ENCODE measurements at regions not wholly inside any gene's neighbourhood (a gene's known extent, or its start where the extent isn't known, plus 50 kb on each side); places are given as distances from the start of the nearest gene placed in this dataset.

DNA sequence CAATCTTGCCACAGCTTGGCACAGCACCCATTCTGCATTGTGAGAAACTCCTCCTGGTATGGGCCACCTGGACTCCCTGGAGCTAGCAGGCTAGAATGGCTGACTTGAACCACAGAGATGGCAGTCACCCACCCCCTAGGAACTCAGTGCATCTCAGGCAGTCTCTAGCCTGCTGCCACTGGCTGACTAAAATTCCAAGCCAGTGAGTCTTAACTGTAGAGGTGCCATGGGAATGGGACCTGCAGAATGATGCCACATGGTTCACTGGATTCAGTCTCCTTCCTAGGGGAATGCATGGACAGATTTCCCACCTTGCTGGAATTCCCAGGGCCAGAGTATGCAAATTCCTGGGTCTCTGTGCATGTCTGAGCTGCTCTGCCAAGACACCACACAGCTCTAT is 382.9 kb downstream of the MAN2A1 start:
- Histone ChIP-seq H3K9ac (ENCODE audit: low read depth, low read length) (no peak overlapping the region), H3K4me1 (ENCODE audit: control insufficient read depth, insufficient read depth, low read length) (no peaks in the 10 kb centered on the region), H3K56ac (ENCODE audit: extremely low read depth, insufficient read depth, low read length) (no peak overlapping the region), H3K36me3 (ENCODE audit: control insufficient read depth, insufficient read depth, low read length) (no peaks in the 10 kb centered on the region), H2AK9ac (replicated peaks; ENCODE audit: low read depth, low read length, poor library complexity) (no peak overlapping the region), H2BK120ac (ENCODE audit: low read depth, low read length) (no peak overlapping the region), H2BK20ac (ENCODE audit: low read depth, low read length) (no peak overlapping the region), H3K27ac (ENCODE audit: insufficient read depth, low read length) (no peak overlapping the region), H4K5ac (ENCODE audit: low read depth, low read length) (no peak overlapping the region), H3K4ac (ENCODE audit: low read depth, low read length) (no peak overlapping the region), H3K79me1 (ENCODE audit: low read depth in 1 of 2, low read length in 2 of 2) (no peaks in the 10 kb centered on the region), H3K23ac (ENCODE audit: low read depth, low read length) (no peak overlapping the region), H3K4me2 (ENCODE audit: low read depth, low read length) (no peak overlapping the region), H3K14ac (replicated peaks; ENCODE audit: low read depth, low read length) (no peak overlapping the region), H3K18ac (ENCODE audit: low read depth, low read length) (no peak overlapping the region), H4K8ac (ENCODE audit: low read depth in 2 of 2, low read length in 2 of 2) (no peak overlapping the region), H3K9me1 (ENCODE audit: insufficient read depth, low read length) (no peaks in the 10 kb centered on the region), H2BK5ac (ENCODE audit: low read depth, low read length, poor library complexity, severe bottlenecking) (no peak overlapping the region), H2AFZ (replicated peaks; ENCODE audit: low read length, poor library complexity) (no peak overlapping the region), H3K9me3 (ENCODE audit: control insufficient read depth, insufficient read depth, low read length) (peaks cover 10% of the 10 kb centered on the region), H4K20me1 (ENCODE audit: insufficient read depth, low read length) (no peaks in the 10 kb centered on the region), H2AK5ac (ENCODE audit: low read depth, low read length) (no peak overlapping the region), H2BK15ac (ENCODE audit: low read depth, low read length) (no peak overlapping the region), H3K4me3 (ENCODE audit: insufficient read depth, low read depth, low read length) (no peak overlapping the region), H3K27me3 (ENCODE audit: control insufficient read depth, insufficient read depth, low read length) (no peaks in the 10 kb centered on the region), H4K91ac (ENCODE audit: insufficient read depth, low read depth, low read length) (no peak overlapping the region)
- in situ Hi-C loops (cut with MboI; ENCODE audit: low sequenced_read_pairs): no loop called here
- dilution Hi-C loops (cut with HindIII; ENCODE audit: low sequenced_read_pairs, unreplicated experiment): no loop called here
- POLR2A ChIA-PET (ENCODE audit: unreplicated experiment): interaction anchor here (0.7 kb wide), 1 partner anchor 216 kb away, joined by 6 read pairs; no protein-coding TSS in a partner anchor
- no peak for TF ChIP-seq RCOR1 (IDR thresholded peaks at IDR 0.05; ENCODE audit: insufficient replicate concordance, low read length)
- no peak for TF ChIP-seq MXI1 (IDR thresholded peaks at IDR 0.05; ENCODE audit: borderline replicate concordance, low read depth, low read length)
- no peak for TF ChIP-seq CHD1 (IDR thresholded peaks at IDR 0.05; ENCODE audit: low read depth, low read length)
- CTCF ChIA-PET: no interaction called here
- BruUV-seq (replicated peaks): no TSS peak
- intact Hi-C loops (cut with micrococcal nuclease): no loop called here
- DNase-seq: no peak
- no peak for ATAC-seq (ENCODE audit: low read depth)

All from IMR-90 (cell line).